Keratinocyte (primary cell): ENCODE measurements at regions not wholly inside any gene's neighbourhood (a gene's known extent, or its start where the extent isn't known, plus 50 kb on each side); places are given as distances from the start of the nearest gene placed in this dataset.

ENCODE experiments used
- DNase-seq: peaks from one replicate; pipeline ENCODE4 v3.0.0-alpha.2; 2011; ENCODE audit warnings: low read depth, missing footprints, low spot score
- FAIRE-seq: peaks from 2 replicates; lab custom pipeline; 2011; peaks lifted over from hg19 to GRCh38; lab: Jason Lieb, UNC
- H2AFZ ChIP-seq: 2 replicates; pipeline ENCODE4 v1.6.0; 2012; ENCODE audit warnings: low read length, control low read depth, inconsistent platforms; ENCODE audit not compliant: control insufficient read depth
- H3K27ac ChIP-seq: 2 replicates; pipeline ENCODE4 v1.5.1; 2011; ENCODE audit warnings: low read length; ENCODE audit not compliant: control insufficient read depth, insufficient read depth
- H3K27me3 ChIP-seq: 3 replicates; pipeline ENCODE4 v1.6.0; 2011; ENCODE audit warnings: low read length; ENCODE audit not compliant: control insufficient read depth, insufficient read depth; ENCODE audit errors: extremely low read depth
- H3K36me3 ChIP-seq, 2 experiments: 2 replicates in 1 of 2; 3 replicates in 1 of 2; pipeline ENCODE4 v1.5.1; 2011; ENCODE audit warnings: low read length in 2 of 2, mild to moderate bottlenecking in 1 of 2; ENCODE audit not compliant: control insufficient read depth in 2 of 2, insufficient read depth in 2 of 2; ENCODE audit errors: extremely low read depth in 1 of 2
- H3K4me1 ChIP-seq: 3 replicates; pipeline ENCODE4 v1.5.1; 2011; ENCODE audit warnings: low read length; ENCODE audit not compliant: control insufficient read depth, insufficient read depth; ENCODE audit errors: extremely low read depth
- H3K4me2 ChIP-seq: 3 replicates; pipeline ENCODE4 v1.6.0; 2011; ENCODE audit warnings: low read depth, low read length; ENCODE audit not compliant: control insufficient read depth, insufficient read depth; ENCODE audit errors: extremely low read depth
- H3K4me3 ChIP-seq, 3 experiments: fragments of 200-600 bp in 1 of 3; sonication (generic) in 1 of 3; 2 replicates in 2 of 3; 3 replicates in 1 of 3; pipeline ENCODE4 v1.5.1; 2011 to 2016; ENCODE audit warnings: low read length in 3 of 3, mild to moderate bottlenecking in 3 of 3, control low read depth in 2 of 3, inconsistent platforms in 1 of 3, low read depth in 1 of 3, mixed read lengths in 1 of 3, mixed run types in 1 of 3, moderate library complexity in 1 of 3; ENCODE audit not compliant: control insufficient read depth in 2 of 3, insufficient read depth in 2 of 3; ENCODE audit errors: extremely low read depth in 1 of 3
- H3K79me2 ChIP-seq: 2 replicates; pipeline ENCODE4 v1.6.0; 2012; ENCODE audit warnings: low read length; ENCODE audit not compliant: control insufficient read depth, insufficient read depth
- H3K9ac ChIP-seq: 3 replicates; pipeline ENCODE4 v1.6.0; 2011; ENCODE audit warnings: low read length; ENCODE audit not compliant: control insufficient read depth, insufficient read depth; ENCODE audit errors: extremely low read depth
- H3K9me1 ChIP-seq: 3 replicates; pipeline ENCODE4 v1.6.0; 2011; ENCODE audit warnings: low read length; ENCODE audit not compliant: control insufficient read depth, insufficient read depth; ENCODE audit errors: extremely low read depth
- H3K9me3 ChIP-seq: 2 replicates; pipeline ENCODE4 v1.5.1; 2012; ENCODE audit warnings: low read depth, low read length; ENCODE audit not compliant: control insufficient read depth
- H4K20me1 ChIP-seq: 3 replicates; pipeline ENCODE4 v1.6.0; 2011; ENCODE audit warnings: low read length; ENCODE audit not compliant: control insufficient read depth, insufficient read depth; ENCODE audit errors: extremely low read depth
- EZH2 ChIP-seq: IDR thresholded peaks from one replicate; pipeline ENCODE4 v1.6.1; 2012; ENCODE audit warnings: inconsistent platforms, mild to moderate bottlenecking, low read length, moderate library complexity
- dilution Hi-C: fragments of 300-500 bp; cut with MboI; formaldehyde crosslinking; loops from one replicate; pipeline ENCODE4 v1.7.0; 2020; ENCODE audit warnings: low sequenced_read_pairs; ENCODE audit not compliant: extremely low pct_ligation_motif_present
- TF ChIP-seq, protein P1 (sequence below), 3 experiments: IDR thresholded peaks in 1 of 3; conservative IDR thresholded peaks in 1 of 3; optimal IDR thresholded peaks in 1 of 3; 2 replicates in 2 of 3; 3 replicates in 1 of 3; pipeline versions ENCODE3 to v1.5.1; 2011; ENCODE audit warnings: low read length in 3 of 3, mild to moderate bottlenecking in 3 of 3, moderate library complexity in 2 of 3, control low read depth in 1 of 3, inconsistent platforms in 1 of 3; ENCODE audit not compliant: insufficient read depth in 2 of 3; ENCODE audit errors: extremely low read depth in 1 of 3

DNA sequence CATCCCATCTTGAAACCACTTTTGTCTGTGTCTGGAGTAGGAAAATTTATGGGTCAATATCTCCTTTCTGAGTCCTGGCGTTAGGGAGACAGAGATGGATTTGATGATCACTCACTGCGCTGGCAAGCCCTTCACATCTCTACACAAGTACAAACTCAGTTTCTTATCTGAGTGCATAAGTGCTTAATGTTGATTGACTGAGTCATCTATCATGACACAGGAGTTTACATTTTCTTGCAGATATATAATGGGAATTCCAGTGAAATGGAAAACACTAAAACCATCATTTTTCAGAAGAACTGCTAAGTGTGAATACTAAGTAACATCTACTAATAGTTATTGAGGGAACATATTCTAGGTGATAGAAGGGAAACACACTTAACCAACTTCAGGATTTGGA, 763.9 kb upstream of the COBL start:
- Histone ChIP-seq H3K4me2 (no peak overlapping the region), H3K27ac (no peak overlapping the region), H3K4me1 (no peaks in the 10 kb centered on the region), H3K79me2 (no peaks in the 10 kb centered on the region), H3K4me3 (no peak overlapping the region), H3K9me1 (no peaks in the 10 kb centered on the region), H3K9me3 (no peaks in the 10 kb centered on the region), H4K20me1 (no peaks in the 10 kb centered on the region), H3K9ac (no peak overlapping the region), H3K36me3 (no peaks in the 10 kb centered on the region), H3K27me3 (no peaks in the 10 kb centered on the region), H2AFZ (no peak overlapping the region)
- dilution Hi-C loops = no loop called here
- DNase-seq = no peak
- FAIRE-seq = no peak
- TF ChIP-seq, protein P1, sequence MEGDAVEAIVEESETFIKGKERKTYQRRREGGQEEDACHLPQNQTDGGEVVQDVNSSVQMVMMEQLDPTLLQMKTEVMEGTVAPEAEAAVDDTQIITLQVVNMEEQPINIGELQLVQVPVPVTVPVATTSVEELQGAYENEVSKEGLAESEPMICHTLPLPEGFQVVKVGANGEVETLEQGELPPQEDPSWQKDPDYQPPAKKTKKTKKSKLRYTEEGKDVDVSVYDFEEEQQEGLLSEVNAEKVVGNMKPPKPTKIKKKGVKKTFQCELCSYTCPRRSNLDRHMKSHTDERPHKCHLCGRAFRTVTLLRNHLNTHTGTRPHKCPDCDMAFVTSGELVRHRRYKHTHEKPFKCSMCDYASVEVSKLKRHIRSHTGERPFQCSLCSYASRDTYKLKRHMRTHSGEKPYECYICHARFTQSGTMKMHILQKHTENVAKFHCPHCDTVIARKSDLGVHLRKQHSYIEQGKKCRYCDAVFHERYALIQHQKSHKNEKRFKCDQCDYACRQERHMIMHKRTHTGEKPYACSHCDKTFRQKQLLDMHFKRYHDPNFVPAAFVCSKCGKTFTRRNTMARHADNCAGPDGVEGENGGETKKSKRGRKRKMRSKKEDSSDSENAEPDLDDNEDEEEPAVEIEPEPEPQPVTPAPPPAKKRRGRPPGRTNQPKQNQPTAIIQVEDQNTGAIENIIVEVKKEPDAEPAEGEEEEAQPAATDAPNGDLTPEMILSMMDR (optimal IDR thresholded peaks at IDR 0.05 in 1 of 3, IDR thresholded peaks at IDR 0.05 in 1 of 3, conservative IDR thresholded peaks at IDR 0.05 in 1 of 3; ENCODE audit: extremely low read depth in 1 of 3, insufficient read depth in 2 of 3, low read length in 3 of 3) = no peak
- no peak for TF ChIP-seq EZH2

DNA sequence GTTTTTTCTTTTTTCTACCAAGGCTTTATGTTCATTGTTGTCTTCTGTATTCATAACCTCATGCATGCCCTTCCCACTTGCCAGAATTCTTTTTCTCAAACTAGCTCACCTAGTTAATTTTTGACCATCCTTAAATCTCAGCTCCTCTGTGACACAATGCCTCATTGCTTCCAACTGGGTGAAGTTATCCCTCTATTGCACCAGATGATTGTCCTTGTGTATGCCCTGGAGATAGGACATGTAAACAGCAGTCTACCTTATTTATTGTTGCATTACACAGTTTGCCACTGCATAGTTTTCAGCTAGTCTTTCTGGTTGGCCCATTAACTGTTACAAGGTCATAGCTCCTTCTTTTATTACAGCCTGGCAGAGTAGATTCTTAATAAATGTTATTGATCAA, 763.1 kb upstream of the COBL start:
- FAIRE-seq (no peak), DNase-seq (no peak)
- dilution Hi-C loops = no loop called here
- Histone ChIP-seq H3K27me3 (no peaks in the 10 kb centered on the region), H3K4me2 (no peak overlapping the region), H3K36me3 (no peaks in the 10 kb centered on the region), H3K9me3 (no peaks in the 10 kb centered on the region), H4K20me1 (no peaks in the 10 kb centered on the region), H3K27ac (no peak overlapping the region), H3K4me3 (no peak overlapping the region), H3K9ac (no peak overlapping the region), H3K79me2 (no peaks in the 10 kb centered on the region), H3K4me1 (no peaks in the 10 kb centered on the region), H3K9me1 (no peaks in the 10 kb centered on the region), H2AFZ (no peak overlapping the region)
- TF ChIP-seq, protein P1 (optimal IDR thresholded peaks at IDR 0.05 in 1 of 3, IDR thresholded peaks at IDR 0.05 in 1 of 3, conservative IDR thresholded peaks at IDR 0.05 in 1 of 3; ENCODE audit: extremely low read depth in 1 of 3, insufficient read depth in 2 of 3, low read length in 3 of 3) = no peak
- TF ChIP-seq EZH2 = no peak
